Suprapubic skin (tissue), 4 donors: ENCODE measurements at regions not wholly inside any gene's neighbourhood (a gene's known extent, or its start where the extent isn't known, plus 50 kb on each side); places are given as distances from the start of the nearest gene placed in this dataset.

Experiments
- DNase-seq, 2 donors: peaks; one replicate each; pipeline ENCODE4 v3.0.0-alpha.2; 2019; ENCODE audit warnings: low spot score in 2 of 2
- H3K27ac ChIP-seq: fragments of 200-600 bp; sonication (generic); one replicate; pipeline ENCODE4 v1.5.1; 2019
- H3K27me3 ChIP-seq: fragments of 200-600 bp; sonication (generic); one replicate; pipeline ENCODE4 v1.5.1; 2019
- H3K36me3 ChIP-seq: fragments of 200-600 bp; sonication (generic); one replicate; pipeline ENCODE4 v1.5.1; 2019
- H3K4me1 ChIP-seq: fragments of 200-600 bp; sonication (generic); one replicate; pipeline ENCODE4 v1.5.1; 2019
- H3K4me3 ChIP-seq: fragments of 200-600 bp; sonication (generic); one replicate; pipeline ENCODE4 v1.5.1; 2019; ENCODE audit warnings: mild to moderate bottlenecking
- H3K9me3 ChIP-seq: fragments of 200-600 bp; sonication (generic); one replicate; pipeline ENCODE4 v1.5.1; 2019
- CTCF ChIP-seq, 2 donors: fragments of 200-600 bp in 1 of 2; fragments of 450-650 bp in 1 of 2; sonication (generic) in 1 of 2; IDR thresholded peaks; one replicate each; pipeline ENCODE4 v1.5.1; 2016 to 2019; ENCODE audit warnings: antibody characterized with exemption in 2 of 2, mild to moderate bottlenecking in 1 of 2, moderate library complexity in 1 of 2
- EP300 ChIP-seq: sonication (generic); formaldehyde crosslinking; IDR thresholded peaks from one replicate; pipeline ENCODE4 v1.6.1; 2017; ENCODE audit warnings: antibody characterized with exemption
- POLR2A ChIP-seq, 2 donors: fragments of 450-650 bp; IDR thresholded peaks; one replicate each; pipeline ENCODE4 v1.6.1; 2017; ENCODE audit warnings: antibody characterized with exemption in 2 of 2, mild to moderate bottlenecking in 2 of 2, moderate library complexity in 2 of 2
- POLR2AphosphoS5 ChIP-seq, 3 donors: sonication (generic); formaldehyde crosslinking; IDR thresholded peaks; one replicate each; pipeline ENCODE4 v1.6.1; 2017; ENCODE audit warnings: antibody characterized with exemption in 3 of 3
- WGBS: methylation state at CpG from one replicate; pipeline ENCODE4 v1.1.5; 2018; 5-methylcytosine and 5-hydroxymethylcytosine counted together

DNA sequence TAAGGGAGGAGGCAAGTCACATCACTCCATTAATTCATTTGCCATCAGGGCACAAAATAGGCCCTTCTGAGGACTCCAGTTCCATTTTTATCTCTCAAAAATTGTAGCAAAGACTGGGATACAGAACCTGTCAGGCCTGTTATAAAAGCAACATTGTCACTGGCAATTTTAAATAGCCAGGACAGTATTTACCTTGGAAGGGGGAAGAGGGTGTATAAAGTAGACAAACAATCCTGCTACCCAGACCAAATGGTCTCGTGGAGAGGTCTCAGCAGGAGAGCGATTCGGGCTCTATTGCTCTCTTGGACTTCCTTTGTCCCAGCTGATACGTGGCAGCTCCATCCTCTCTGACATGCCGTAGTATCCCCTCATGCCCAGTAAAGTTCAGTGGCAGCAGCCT is 740.3 kb upstream of the HS6ST1 start:
- DNase-seq: no peak
- 68% methylated on average over 5 of the region's 5 CpGs for WGBS
- no peaks in the 10 kb centered on the region for H3K27me3 ChIP-seq

DNA sequence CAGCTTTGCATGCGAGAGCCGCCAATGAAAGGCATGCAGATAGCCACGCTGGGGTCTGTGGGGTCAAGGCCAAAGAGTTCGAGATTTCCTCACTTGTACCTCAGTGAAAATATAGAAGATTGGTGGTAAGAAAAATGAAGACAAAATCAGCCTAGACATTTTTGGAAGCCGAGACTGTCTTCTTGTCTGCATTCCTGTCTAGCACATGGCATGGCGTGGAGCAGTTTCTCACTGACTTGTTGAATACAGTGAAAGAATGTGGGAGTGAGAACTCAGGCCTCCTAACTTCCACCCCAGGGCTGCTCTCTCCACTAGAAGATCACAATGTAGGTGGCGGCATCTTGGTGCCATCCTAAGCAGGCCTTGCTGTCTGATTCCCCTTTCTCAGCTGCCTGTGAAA is 740.8 kb upstream of the HS6ST1 start:
- H3K36me3 ChIP-seq: no peaks in the 10 kb centered on the region
- no peak overlapping the region for H3K4me3 ChIP-seq
- TF ChIP-seq POLR2AphosphoS5 (IDR thresholded peaks at IDR 0.05) (no peak), CTCF (IDR thresholded peaks at IDR 0.05) (no peak)
- WGBS: 83% methylated on average over 7 of the region's 7 CpGs
- H3K27ac ChIP-seq: peak overlapping the region; percentile 47
- peaks cover 45% of the 10 kb centered on the region for H3K4me1 ChIP-seq
- no peaks in the 10 kb centered on the region for H3K27me3 ChIP-seq
- DNase-seq: no peak
- H3K9me3 ChIP-seq: no peaks in the 10 kb centered on the region

More for the DNA sequence above, 740.3 kb upstream of the HS6ST1 start:
- Histone ChIP-seq H3K36me3 (no peaks in the 10 kb centered on the region), H3K27ac (peak overlapping the region; percentile 47), H3K4me3 (no peak overlapping the region), H3K4me1 (peaks cover 45% of the 10 kb centered on the region), H3K9me3 (no peaks in the 10 kb centered on the region)
- TF ChIP-seq EP300 (no peak), POLR2AphosphoS5 (IDR thresholded peaks at IDR 0.05) (no peak), CTCF (IDR thresholded peaks at IDR 0.05) (no peak), POLR2A (IDR thresholded peaks at IDR 0.05) (no peak)

DNA sequence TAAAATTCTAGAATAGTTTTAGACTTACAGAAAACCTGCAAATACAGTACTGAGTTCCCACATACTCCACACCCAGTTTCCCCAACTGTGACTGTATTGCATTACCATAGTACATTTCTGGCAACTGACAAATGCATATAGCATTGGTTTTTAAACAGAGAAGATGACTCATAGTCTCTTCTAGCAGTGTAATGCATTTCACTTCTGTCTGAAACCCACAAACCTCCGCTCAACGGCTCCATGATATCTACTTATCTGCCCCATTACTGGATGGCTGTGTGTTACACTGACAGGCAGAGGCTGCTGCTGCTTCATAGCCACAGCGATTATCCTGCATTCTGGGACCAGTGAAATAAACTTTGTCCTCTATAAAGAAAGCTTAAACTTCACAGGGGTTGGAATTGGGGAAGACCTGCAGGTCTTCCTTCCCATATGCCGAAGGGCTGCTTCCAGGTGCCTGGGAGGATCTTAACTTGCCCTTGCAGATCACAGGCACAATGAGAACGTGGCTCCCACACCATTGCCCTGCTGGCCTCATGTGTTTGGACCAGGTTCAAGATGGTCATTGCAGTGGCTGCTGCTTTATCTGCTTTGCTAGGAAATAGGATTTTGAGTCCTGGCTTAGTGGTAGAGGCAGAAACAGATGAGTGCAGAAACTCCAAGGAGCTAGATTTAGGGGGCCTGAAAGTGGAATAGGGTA is 742.6 kb upstream of the HS6ST1 start:
- WGBS: 41% methylated on average over 5 of the region's 5 CpGs
- peak overlapping the region; percentile 51 for H3K27ac ChIP-seq

GRCh38 chr2:129061769-129062121 is 743.1 kb upstream of the HS6ST1 start:
- H3K27ac ChIP-seq: peak overlapping the region; percentile 51
- H3K9me3 ChIP-seq: no peaks in the 10 kb centered on the region
- no peak for DNase-seq
- no peak overlapping the region for H3K4me3 ChIP-seq
- 92% methylated on average over 1 of the region's 1 CpG for WGBS
- H3K4me1 ChIP-seq: peaks cover 35% of the 10 kb centered on the region
- no peaks in the 10 kb centered on the region for H3K36me3 ChIP-seq
- no peak for TF ChIP-seq POLR2AphosphoS5 (IDR thresholded peaks at IDR 0.05)
- no peaks in the 10 kb centered on the region for H3K27me3 ChIP-seq

More for the DNA sequence above, 742.6 kb upstream of the HS6ST1 start:
- H3K4me3 ChIP-seq: no peak overlapping the region
- no peaks in the 10 kb centered on the region for H3K36me3 ChIP-seq
- DNase-seq: no peak
- TF ChIP-seq POLR2A (IDR thresholded peaks at IDR 0.05) (no peak), POLR2AphosphoS5 (IDR thresholded peaks at IDR 0.05) (no peak), EP300 (no peak), CTCF (IDR thresholded peaks at IDR 0.05) (no peak)
- peaks cover 40% of the 10 kb centered on the region for H3K4me1 ChIP-seq
- H3K27me3 ChIP-seq: no peaks in the 10 kb centered on the region
- no peaks in the 10 kb centered on the region for H3K9me3 ChIP-seq

DNA sequence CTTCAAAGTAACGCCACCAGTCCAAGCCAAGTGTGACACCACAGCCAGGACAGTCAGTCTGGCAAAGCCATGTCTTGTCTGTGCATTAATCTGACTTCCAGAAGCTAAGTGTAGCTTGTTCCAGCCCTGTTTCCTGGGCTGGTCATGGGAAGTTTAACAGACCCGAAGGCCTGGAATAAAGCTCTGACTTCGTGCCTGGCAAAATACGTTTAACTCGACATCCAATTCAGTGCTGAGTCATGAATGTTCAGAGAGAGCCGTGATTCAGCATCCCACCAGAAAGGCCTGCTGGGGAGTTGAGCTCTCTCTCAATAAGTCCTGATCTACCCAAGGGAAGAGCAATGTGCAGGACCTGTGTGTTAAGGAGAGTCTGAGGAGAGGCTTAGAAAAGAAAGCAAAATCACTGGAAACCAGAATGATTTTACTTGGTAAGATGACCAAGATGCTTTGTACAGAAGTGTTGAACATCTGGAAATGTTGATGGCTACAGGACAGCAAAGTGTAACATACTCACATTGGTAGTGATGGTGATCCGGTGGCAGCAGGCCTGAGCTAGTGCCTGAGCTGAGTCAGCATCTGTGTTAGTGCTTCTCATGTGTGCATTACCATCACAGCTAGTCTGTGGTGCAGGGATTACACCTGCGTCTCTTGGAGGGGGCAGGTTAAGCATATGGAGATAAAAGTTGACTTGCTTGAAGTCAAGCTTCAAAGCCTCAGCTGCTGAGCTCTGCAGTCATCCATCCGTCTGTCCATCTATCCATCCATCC is 743.7 kb upstream of the HS6ST1 start:
- TF ChIP-seq CTCF (IDR thresholded peaks at IDR 0.05): no peak
- TF ChIP-seq EP300: no peak
- Histone ChIP-seq H3K4me3 (no peak overlapping the region), H3K36me3 (no peaks in the 10 kb centered on the region), H3K9me3 (no peaks in the 10 kb centered on the region), H3K27me3 (no peaks in the 10 kb centered on the region), H3K27ac (no peak overlapping the region), H3K4me1 (peaks cover 30% of the 10 kb centered on the region)
- 92% methylated on average over 9 of the region's 9 CpGs for WGBS
- DNase-seq: no peak
